B cell (primary cell): ENCODE measurements at regions not wholly inside any gene's neighbourhood (a gene's known extent, or its start where the extent isn't known, plus 50 kb on each side); places are given as distances from the start of the nearest gene placed in this dataset.

Experiments used
- ATAC-seq: fragments of 200-7000 bp; cut with Tn5 transposase; one replicate; pipeline ENCODE4 v1.10.0; 2021; ENCODE audit warnings: low read depth, mild to moderate bottlenecking, moderate number of reproducible peaks, moderate library complexity
- CTCF ChIA-PET: fragments of 350-600 bp; sonication (Branson Sonifier 250); formaldehyde crosslinking; loops from one replicate; lab custom pipeline; 2021; ENCODE audit warnings: antibody characterized with exemption, inconsistent platforms; lab: Charles Lee
- POLR2A ChIA-PET: fragments of 350-600 bp; sonication (Branson Sonifier 250); formaldehyde crosslinking; loops from one replicate; lab custom pipeline; 2021; ENCODE audit warnings: antibody characterized with exemption; lab: Charles Lee
- DNase-seq: peaks from one replicate; pipeline ENCODE4 v3.0.0; 2013
- H2AFZ ChIP-seq: 2 replicates; pipeline ENCODE4 v1.6.1; 2012; ENCODE audit warnings: mild to moderate bottlenecking, low read depth, low read length; ENCODE audit not compliant: insufficient read depth, poor library complexity, severe bottlenecking
- H3K27ac ChIP-seq, 2 donors: 1 replicate in 1 of 2; 2 replicates in 1 of 2; pipeline ENCODE4 v1.5.1; 2012 to 2013; ENCODE audit warnings: low read length in 2 of 2, mild to moderate bottlenecking in 2 of 2, moderate library complexity in 1 of 2
- H3K27me3 ChIP-seq, 4 experiments: fragments of 200-600 bp in 1 of 4; sonication (generic) in 1 of 4; replicated peaks in 1 of 4; 1 replicate in 2 of 4; 2 replicates in 2 of 4; pipeline versions ENCODE4 v1.6.1 to v1.7.0; 2013 to 2016; ENCODE audit warnings: low read length in 3 of 4, mild to moderate bottlenecking in 2 of 4, mixed read lengths in 1 of 4, moderate library complexity in 1 of 4; ENCODE audit not compliant: insufficient read depth in 4 of 4, control insufficient read depth in 3 of 4; ENCODE audit errors: control extremely low read depth in 1 of 4
- H3K36me3 ChIP-seq, 2 experiments: replicated peaks in 1 of 2; 1 replicate in 1 of 2; 2 replicates in 1 of 2; pipeline versions ENCODE4 v1.6.1 to v1.7.1; 2013; ENCODE audit warnings: low read length in 1 of 2; ENCODE audit not compliant: insufficient read depth in 2 of 2, control insufficient read depth in 1 of 2; ENCODE audit errors: control extremely low read depth in 1 of 2, extremely low read depth in 1 of 2
- H3K4me1 ChIP-seq, 2 donors: fragments of 200-600 bp in 1 of 2; sonication (generic) in 1 of 2; 1 replicate in 1 of 2; 2 replicates in 1 of 2; pipeline versions ENCODE4 v1.5.1 to v1.6.1; 2013 to 2017; ENCODE audit warnings: low read length in 2 of 2; ENCODE audit not compliant: control insufficient read depth in 2 of 2, insufficient read depth in 2 of 2
- H3K4me2 ChIP-seq: replicated peaks from 2 replicates; pipeline ENCODE3; 2012; ENCODE audit warnings: mild to moderate bottlenecking, low read depth, low read length; ENCODE audit not compliant: poor library complexity, severe bottlenecking
- H3K4me3 ChIP-seq, 5 experiments: fragments of 200-600 bp in 1 of 5; sonication (generic) in 1 of 5; 1 replicate in 3 of 5; 2 replicates in 2 of 5; pipeline versions ENCODE4 v1.5.1 to v1.7.0; 2011 to 2016; ENCODE audit warnings: low read length in 4 of 5, mild to moderate bottlenecking in 4 of 5, low read depth in 2 of 5, control low read depth in 1 of 5, moderate library complexity in 1 of 5; ENCODE audit not compliant: insufficient read depth in 1 of 5; ENCODE audit errors: control extremely low read depth in 1 of 5, extremely low read depth in 1 of 5
- H3K79me2 ChIP-seq: fragments of 200-600 bp; sonication (generic); one replicate; pipeline ENCODE4 v1.6.0; 2016; ENCODE audit warnings: low read length; ENCODE audit not compliant: control insufficient read depth, insufficient read depth
- H3K9ac ChIP-seq: fragments of 200-600 bp; sonication (generic); 2 replicates; pipeline ENCODE4 v1.6.1; 2017; ENCODE audit warnings: mild to moderate bottlenecking, low read length, moderate library complexity
- H3K9me3 ChIP-seq, 3 donors: one replicate each; pipeline versions ENCODE4 v1.6.1 to v1.7.1; 2013; ENCODE audit warnings: low read length in 2 of 3; ENCODE audit not compliant: control insufficient read depth in 2 of 3, insufficient read depth in 1 of 3; ENCODE audit errors: control extremely low read depth in 1 of 3
- H4K20me1 ChIP-seq: 2 replicates; pipeline ENCODE4 v1.6.0; 2012; ENCODE audit warnings: mild to moderate bottlenecking, low read length; ENCODE audit not compliant: insufficient read depth, control insufficient read depth, poor library complexity, severe bottlenecking
- H3K27ac Mint-ChIP-seq: one replicate; pipeline ENCODE4 v1.8.0; 2021; ENCODE audit warnings: mixed read lengths
- H3K27me3 Mint-ChIP-seq: one replicate; pipeline ENCODE4 v1.8.0; 2021; ENCODE audit warnings: mixed read lengths
- H3K4me1 Mint-ChIP-seq: one replicate; pipeline ENCODE4 v1.8.0; 2021; ENCODE audit warnings: mixed read lengths
- H3K4me3 Mint-ChIP-seq: one replicate; pipeline ENCODE4 v1.8.0; 2021; ENCODE audit warnings: mixed read lengths
- H3K9me3 Mint-ChIP-seq: one replicate; pipeline ENCODE4 v1.8.0; 2022; ENCODE audit warnings: mixed read lengths; ENCODE audit not compliant: insufficient read depth
- CTCF ChIP-seq: fragments of 200-600 bp; IDR thresholded peaks from one replicate; pipeline ENCODE4 v1.8.0; 2022; ENCODE audit warnings: antibody characterized with exemption, mild to moderate bottlenecking
- EZH2 ChIP-seq: IDR thresholded peaks from 2 replicates; pipeline ENCODE4 v1.6.1; 2012; ENCODE audit warnings: borderline replicate concordance, low read depth, mild to moderate bottlenecking, moderate library complexity, low read length; ENCODE audit not compliant: insufficient read depth, poor library complexity, severe bottlenecking
- WGBS: methylation state at CpG from one replicate; pipeline ENCODE4 v1.1.5; 2013; ENCODE audit warnings: missing lambda C conversion rate; ENCODE audit not compliant: insufficient coverage; 5-methylcytosine and 5-hydroxymethylcytosine counted together
- intact Hi-C: fragments of 100-400 bp; cut with micrococcal nuclease; formaldehyde crosslinking; loops from one replicate; pipeline ENCODE4 v1.10.0; 2022

GRCh38 chr10:132485391-132485790, 52.2 kb upstream of the INPP5A start:
- H3K4me1 ChIP-seq = no peaks in the 10 kb centered on the region
- H3K79me2 ChIP-seq = no peaks in the 10 kb centered on the region
- peaks cover 7% of the 10 kb centered on the region for H3K27me3 Mint-ChIP-seq
- H4K20me1 ChIP-seq = no peaks in the 10 kb centered on the region
- intact Hi-C loops = no loop called here
- CTCF ChIA-PET = no interaction called here
- POLR2A ChIA-PET = no interaction called here
- H3K36me3 ChIP-seq = no peaks in the 10 kb centered on the region
- H3K9ac ChIP-seq = no peak overlapping the region
- H3K27ac Mint-ChIP-seq = no peak overlapping the region
- H3K4me3 Mint-ChIP-seq = no peak overlapping the region
- DNase-seq = no peak
- H3K4me2 ChIP-seq = no peak overlapping the region
- no peak overlapping the region for H3K4me3 ChIP-seq
- no peak for TF ChIP-seq CTCF
- TF ChIP-seq EZH2 = no peak
- H2AFZ ChIP-seq = no peak overlapping the region
- H3K27ac ChIP-seq = no peak overlapping the region
- H3K9me3 Mint-ChIP-seq = no peaks in the 10 kb centered on the region
- ATAC-seq = no peak
- WGBS = 90% methylated on average over 2 of the region's 10 CpGs
- no peaks in the 10 kb centered on the region for H3K27me3 ChIP-seq
- peaks cover 0 to 7% (median 0%) of the 10 kb centered on the region in 3 donors for H3K9me3 ChIP-seq
- no peaks in the 10 kb centered on the region for H3K4me1 Mint-ChIP-seq

- H3K36me3 ChIP-seq = no peaks in the 10 kb centered on the region
- H2AFZ ChIP-seq = no peak overlapping the region
- ATAC-seq (no peak), DNase-seq (no peak)
- H3K27ac Mint-ChIP-seq = no peak overlapping the region
- no peaks in the 10 kb centered on the region for H3K4me1 ChIP-seq
- ChIA-PET CTCF (interaction anchor here (1.1 kb wide), 1 partner anchor 150 kb away, joined by 3 read pairs; no protein-coding TSS in a partner anchor), POLR2A (no interaction called here)
- peaks cover 6% of the 10 kb centered on the region for H3K27me3 Mint-ChIP-seq
- H3K4me3 Mint-ChIP-seq = no peak overlapping the region
- H3K4me3 ChIP-seq = no peak overlapping the region
- TF ChIP-seq EZH2 = no peak
- no peak for TF ChIP-seq CTCF
- H3K27me3 ChIP-seq = no peaks in the 10 kb centered on the region
- H3K4me1 Mint-ChIP-seq = no peaks in the 10 kb centered on the region
- no peaks in the 10 kb centered on the region for H3K9me3 Mint-ChIP-seq
- peaks cover 0 to 15% (median 0%) of the 10 kb centered on the region in 3 donors for H3K9me3 ChIP-seq
- H4K20me1 ChIP-seq = no peaks in the 10 kb centered on the region
- no peaks in the 10 kb centered on the region for H3K79me2 ChIP-seq
- intact Hi-C loops = no loop called here
- no peak overlapping the region for H3K9ac ChIP-seq
- WGBS = 94% methylated on average over 23 of the region's 24 CpGs
- no peak overlapping the region for H3K4me2 ChIP-seq
- no peak overlapping the region for H3K27ac ChIP-seq
These were observed 51.0 kb upstream of the INPP5A start for GRCh38 chr10:132486539-132487121.
